ENCODE measurements at regions not wholly inside any gene's neighbourhood (a gene's known extent, or its start where the extent isn't known, plus 50 kb on each side); places are given as distances from the start of the nearest gene placed in this dataset.

GRCh38 chr2:147648471-147648870, 196.4 kb upstream of the ACVR2A start:
- no peak for DNase-seq (ENCODE audit: low spot score)

DNA sequence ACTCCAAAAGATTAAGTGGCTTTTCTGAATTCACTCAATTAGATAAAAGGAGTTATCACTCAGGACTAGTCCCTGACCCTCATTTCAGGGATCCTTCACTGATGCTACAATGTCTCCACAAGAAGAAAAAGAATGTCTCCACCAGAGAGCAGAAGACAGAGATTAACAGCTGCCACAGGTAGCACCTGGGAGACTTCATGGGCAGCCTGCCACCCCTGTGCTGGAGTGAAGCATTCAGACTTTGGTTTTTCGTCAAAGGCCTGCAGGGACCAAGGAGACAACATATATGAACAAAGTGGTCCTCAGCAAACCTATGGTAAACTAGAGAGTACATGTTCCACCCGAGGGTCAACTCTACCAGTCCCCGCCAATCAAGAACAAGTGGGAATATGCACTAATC, 197.0 kb upstream of the ACVR2A start:
- DNase-seq (ENCODE audit: low spot score): no peak

- DNase-seq (ENCODE audit: low spot score): no peak
These were observed 197.9 kb upstream of the ACVR2A start for GRCh38 chr2:147646818-147647468.

GRCh38 chr2:147644491-147644890, 200.3 kb upstream of the ACVR2A start:
- no peak for DNase-seq (ENCODE audit: low spot score)

GRCh38 chr2:147642765-147643164, 202.1 kb upstream of the ACVR2A start:
- DNase-seq (ENCODE audit: low spot score): no peak

GRCh38 chr2:147641651-147642050, 203.2 kb upstream of the ACVR2A start:
- DNase-seq (ENCODE audit: low spot score): no peak

GRCh38 chr2:147639891-147640290, 204.9 kb upstream of the ACVR2A start:
- no peak for DNase-seq (ENCODE audit: low spot score)

GRCh38 chr2:147639386-147639785, 205.4 kb upstream of the ACVR2A start:
- no peak for DNase-seq (ENCODE audit: low spot score)

DNA sequence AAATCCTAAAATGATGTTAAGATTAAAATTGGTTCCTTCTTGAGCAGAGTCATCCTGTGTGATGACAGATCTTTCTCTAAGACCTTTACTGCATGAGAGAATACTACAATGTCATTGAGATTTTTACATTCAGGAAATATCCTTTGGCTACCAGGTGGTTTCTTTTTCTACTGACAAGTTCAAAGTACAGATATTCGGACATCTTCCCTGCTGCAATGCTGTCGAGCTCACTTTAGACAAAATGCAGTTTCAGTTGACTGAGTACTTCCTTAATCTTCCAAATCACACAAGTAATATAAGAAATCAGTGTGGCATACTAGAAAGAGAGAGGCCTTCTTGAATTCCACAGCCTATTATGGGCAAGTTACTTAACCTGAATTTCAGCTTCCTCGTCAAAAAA, 207.9 kb upstream of the ACVR2A start:
- no peak for DNase-seq (ENCODE audit: low spot score)

DNA sequence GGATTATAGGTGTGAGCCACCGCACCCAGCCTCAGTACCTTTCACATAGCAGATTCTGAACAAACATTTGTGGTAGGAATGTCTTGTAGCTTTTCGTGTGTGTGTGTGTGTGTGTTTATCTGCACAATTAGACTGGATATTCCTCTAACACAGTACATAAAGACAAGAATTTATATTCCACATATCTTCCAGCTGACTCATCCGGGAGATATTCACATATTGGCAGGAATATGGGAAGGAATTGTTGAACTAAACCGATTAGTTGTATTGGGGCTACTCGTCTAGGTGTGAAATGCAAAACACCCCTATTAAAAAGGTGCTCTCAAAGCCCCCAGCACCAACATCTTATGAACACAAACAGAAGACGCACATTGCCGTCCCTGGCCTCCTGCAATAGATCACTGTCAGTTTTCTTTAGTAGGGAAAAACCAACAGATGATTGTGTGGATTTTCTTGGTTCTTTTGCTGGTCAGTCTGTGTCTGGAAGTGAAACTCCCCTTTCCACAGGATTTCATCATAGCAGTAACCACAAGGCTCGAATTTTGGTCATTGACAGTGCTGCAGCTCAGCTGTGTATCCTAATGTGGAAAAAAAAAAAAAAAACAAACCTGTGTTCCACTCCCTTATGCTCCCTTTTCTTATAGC, 208.5 kb upstream of the ACVR2A start:
- no peak for DNase-seq (ENCODE audit: low spot score)

DNA sequence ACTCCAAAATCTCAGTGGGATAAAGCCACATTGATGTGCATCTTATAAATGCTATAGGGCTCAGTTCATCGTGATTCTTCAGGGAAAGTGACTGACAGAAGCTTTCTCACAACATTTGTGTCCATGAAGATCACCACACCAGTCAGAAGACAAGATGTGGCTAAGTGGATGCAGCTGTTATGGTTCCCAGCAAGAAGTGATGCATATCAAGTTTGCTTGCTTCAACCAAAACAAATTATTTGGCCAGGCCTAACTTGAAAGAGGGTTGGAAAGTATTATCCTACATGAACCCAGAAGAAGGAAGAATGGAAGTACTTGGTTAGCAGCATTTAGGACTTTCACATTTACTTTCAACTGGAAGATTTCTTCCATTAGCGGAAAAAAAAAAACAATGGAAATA, 210.0 kb upstream of the ACVR2A start:
- DNase-seq (ENCODE audit: low spot score): no peak

GRCh38 chr2:147632198-147632597, 212.6 kb upstream of the ACVR2A start:
- no peak for DNase-seq (ENCODE audit: low spot score)

- no peak for DNase-seq (ENCODE audit: low spot score)
These were observed 213.5 kb upstream of the ACVR2A start for GRCh38 chr2:147631294-147631693.

GRCh38 chr2:147630585-147630984, 214.2 kb upstream of the ACVR2A start:
- DNase-seq (ENCODE audit: low spot score): no peak

- DNase-seq (ENCODE audit: low spot score): no peak
These were observed 215.8 kb upstream of the ACVR2A start for GRCh38 chr2:147628971-147629421.

DNA sequence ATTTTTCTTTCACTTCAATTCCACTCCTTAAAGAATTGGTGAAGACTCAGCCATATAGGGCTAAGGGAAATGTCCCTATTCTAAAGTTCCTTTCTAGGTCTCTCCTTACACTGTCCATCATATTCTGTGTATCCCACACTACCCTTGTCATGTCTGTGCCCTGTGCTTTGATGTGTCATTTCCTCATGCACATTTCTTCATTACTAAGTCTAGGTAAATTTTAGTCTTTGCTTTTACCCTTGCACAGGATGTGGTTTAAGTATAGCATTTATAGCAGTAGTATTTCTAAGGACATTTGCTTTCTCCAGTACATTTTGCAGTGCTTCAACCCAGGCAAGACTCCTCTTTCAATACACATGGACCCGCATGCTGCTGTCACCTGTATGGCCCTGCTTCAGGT, 221.5 kb upstream of the ACVR2A start:
- no peak for DNase-seq (ENCODE audit: low spot score)

DNA sequence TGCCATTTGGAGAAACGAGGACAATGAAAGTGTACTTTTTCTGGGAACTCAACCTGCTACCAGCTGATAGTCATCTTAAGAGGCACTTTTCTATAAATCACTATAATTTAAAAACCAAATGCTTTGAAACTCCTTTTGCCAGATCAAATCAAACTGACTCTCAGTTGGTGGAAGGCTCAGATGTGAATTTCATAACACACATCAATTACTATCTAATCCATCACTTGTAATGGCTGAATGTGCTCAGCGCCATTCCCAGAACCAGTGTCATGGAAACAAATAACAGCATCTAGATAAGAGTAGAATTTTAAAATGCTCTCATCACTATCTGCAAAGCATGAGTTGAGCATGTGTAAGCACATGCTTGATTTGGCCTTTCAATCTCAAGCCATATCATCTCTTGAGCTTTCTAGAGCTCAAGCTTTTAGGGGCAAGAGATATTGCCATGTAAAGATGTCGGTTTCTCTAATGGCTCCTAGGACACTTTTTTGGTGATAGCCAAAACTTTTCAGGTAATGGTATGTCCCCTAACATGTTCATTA, 223.1 kb upstream of the ACVR2A start:
- DNase-seq (ENCODE audit: low spot score): no peak

GRCh38 chr2:147619808-147620207, 225.0 kb upstream of the ACVR2A start:
- DNase-seq (ENCODE audit: low spot score): no peak

DNA sequence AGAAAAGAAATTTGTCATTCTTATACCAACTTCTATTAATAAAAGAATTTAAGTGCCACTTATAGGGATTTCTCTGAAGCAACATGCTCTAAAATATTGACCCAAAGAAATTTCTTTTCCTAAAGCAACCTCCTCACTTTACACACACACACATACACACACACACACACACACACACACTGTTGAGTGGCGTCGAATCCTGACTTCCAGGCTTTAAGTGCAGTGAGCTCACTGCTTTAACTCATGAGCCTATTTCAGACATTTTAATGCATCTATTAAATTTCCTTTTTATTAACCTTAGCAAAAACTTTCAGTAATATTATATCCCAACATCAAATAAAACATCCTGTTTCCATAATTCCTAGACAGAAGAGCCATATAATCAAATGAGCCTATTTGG, 229.1 kb upstream of the ACVR2A start:
- DNase-seq (ENCODE audit: low spot score): no peak

GRCh38 chr2:147614979-147615470, 229.8 kb upstream of the ACVR2A start:
- no peak for DNase-seq (ENCODE audit: low spot score)

- no peak for DNase-seq (ENCODE audit: low spot score)
These were observed 230.4 kb upstream of the ACVR2A start for GRCh38 chr2:147614471-147614870.

GRCh38 chr2:147610496-147611040, 234.3 kb upstream of the ACVR2A start:
- DNase-seq (ENCODE audit: low spot score): no peak

GRCh38 chr2:147609301-147609700, 235.5 kb upstream of the ACVR2A start:
- no peak for DNase-seq (ENCODE audit: low spot score)

All from hematopoietic multipotent progenitor cell treated with erythropoietin and hydrocortisone succinate and interleukin-3 and kit ligand, for 15 days (in vitro differentiated cells).